Panc1 (cell line): ENCODE measurements at regions not wholly inside any gene's neighbourhood (a gene's known extent, or its start where the extent isn't known, plus 50 kb on each side); places are given as distances from the start of the nearest gene placed in this dataset.

Experiments used
- CTCF ChIP-seq: fragments of 450-650 bp; IDR thresholded peaks from 2 replicates; pipeline ENCODE4 v1.5.1; 2017; ENCODE audit warnings: mild to moderate bottlenecking
- POLR2AphosphoS5 ChIP-seq: IDR thresholded peaks from 2 replicates; pipeline ENCODE4 v1.6.1; 2012; ENCODE audit warnings: mild to moderate bottlenecking, low read depth, low read length, moderate library complexity
- REST ChIP-seq, 2 experiments: IDR thresholded peaks; 2 replicates each; pipeline ENCODE4 v1.6.1; 2011 to 2012; ENCODE audit warnings: low read depth in 2 of 2, control low read depth in 1 of 2, low read length in 1 of 2, mild to moderate bottlenecking in 1 of 2, moderate library complexity in 1 of 2; ENCODE audit not compliant: insufficient read depth in 1 of 2
- TCF7L2 ChIP-seq: IDR thresholded peaks from 2 replicates; pipeline ENCODE4 v1.6.1; 2011; ENCODE audit warnings: mild to moderate bottlenecking, low read depth, low read length, inconsistent platforms

GRCh38 chr18:50460716-50461115 lies 85.9 kb downstream of the SKA1 start:
- TF ChIP-seq TCF7L2, result no peak
- TF ChIP-seq CTCF, result no peak
- TF ChIP-seq POLR2AphosphoS5, result no peak
- TF ChIP-seq REST (IDR thresholded peaks at IDR 0.05; ENCODE audit: insufficient read depth in 1 of 2, low read depth in 2 of 2, low read length in 1 of 2), result no peak
